DOHH2 (cell line): ENCODE measurements at regions not wholly inside any gene's neighbourhood (a gene's known extent, or its start where the extent isn't known, plus 50 kb on each side); places are given as distances from the start of the nearest gene placed in this dataset.

Experiments used
- H3F3A ChIP-seq: fragments of 200-600 bp; sonication (generic), shearing (Covaris generic); 2 replicates; pipeline ENCODE4 v1.6.0; 2016; ENCODE audit warnings: antibody characterized with exemption, mild to moderate bottlenecking; ENCODE audit not compliant: control insufficient read depth, insufficient read depth
- H3K27ac ChIP-seq: fragments of 200-600 bp; sonication (generic); 2 replicates; pipeline ENCODE4 v1.5.1; 2014; ENCODE audit warnings: low read depth, mild to moderate bottlenecking, low read length, moderate library complexity
- H3K27me3 ChIP-seq: fragments of 200-600 bp; sonication (generic); 2 replicates; pipeline ENCODE4 v1.6.1; 2014; ENCODE audit warnings: mild to moderate bottlenecking, low read length, mixed read lengths; ENCODE audit not compliant: control insufficient read depth
- H3K36me3 ChIP-seq: fragments of 200-600 bp; sonication (generic); 2 replicates; pipeline ENCODE4 v1.6.1; 2014; ENCODE audit warnings: mild to moderate bottlenecking, low read length, moderate library complexity, mixed read lengths; ENCODE audit not compliant: control insufficient read depth
- H3K4me1 ChIP-seq: fragments of 200-600 bp; sonication (generic); 2 replicates; pipeline ENCODE4 v1.6.1; 2014; ENCODE audit warnings: mild to moderate bottlenecking, low read length, mixed read lengths; ENCODE audit not compliant: control insufficient read depth
- H3K4me2 ChIP-seq: fragments of 200-600 bp; sonication (generic); 2 replicates; pipeline ENCODE4 v1.6.0; 2014; ENCODE audit warnings: mild to moderate bottlenecking, low read length, moderate library complexity
- H3K4me3 ChIP-seq: fragments of 200-600 bp; sonication (generic); 2 replicates; pipeline ENCODE4 v1.5.1; 2014; ENCODE audit warnings: mild to moderate bottlenecking, low read length, mixed read lengths
- H3K79me2 ChIP-seq: fragments of 200-600 bp; sonication (generic); 2 replicates; pipeline ENCODE4 v1.6.1; 2014; ENCODE audit warnings: mild to moderate bottlenecking, low read length, mixed read lengths; ENCODE audit not compliant: control insufficient read depth
- H3K9me2 ChIP-seq: fragments of 200-600 bp; sonication (generic); replicated peaks from 2 replicates; pipeline ENCODE4 v1.6.1; 2014; ENCODE audit warnings: mild to moderate bottlenecking, low read length, mixed read lengths; ENCODE audit not compliant: control insufficient read depth
- H3K9me3 ChIP-seq: fragments of 200-600 bp; sonication (generic); 2 replicates; pipeline ENCODE4 v1.6.1; 2014; ENCODE audit warnings: antibody characterized with exemption, low read length, mixed read lengths; ENCODE audit not compliant: control insufficient read depth, insufficient read depth
- H4K20me1 ChIP-seq: fragments of 200-600 bp; sonication (generic); 2 replicates; pipeline ENCODE4 v1.6.0; 2014; ENCODE audit warnings: low read depth, mild to moderate bottlenecking, antibody characterized with exemption, low read length, moderate library complexity; ENCODE audit not compliant: control insufficient read depth, insufficient read depth
- CTCF ChIP-seq: fragments of 200-600 bp; sonication (generic); IDR thresholded peaks from one replicate; pipeline ENCODE4 v1.5.1; 2014; ENCODE audit warnings: antibody characterized with exemption, mild to moderate bottlenecking, low read depth, low read length; ENCODE audit not compliant: poor library complexity, severe bottlenecking
- EZH2phosphoT487 ChIP-seq: fragments of 200-600 bp; sonication (generic); IDR thresholded peaks from 2 replicates; pipeline ENCODE4 v1.6.1; 2017; ENCODE audit warnings: borderline replicate concordance, mild to moderate bottlenecking, antibody characterized with exemption, low read length, moderate library complexity, mixed read lengths

- H3F3A ChIP-seq, result no peaks in the 10 kb centered on the region
- H3K27ac ChIP-seq, result no peak overlapping the region
- H3K36me3 ChIP-seq, result no peaks in the 10 kb centered on the region
- H3K27me3 ChIP-seq, result no peaks in the 10 kb centered on the region
- H4K20me1 ChIP-seq, result no peaks in the 10 kb centered on the region
- no peak overlapping the region for H3K4me3 ChIP-seq
- H3K9me3 ChIP-seq, result no peaks in the 10 kb centered on the region
- H3K4me1 ChIP-seq, result no peaks in the 10 kb centered on the region
- no peak for TF ChIP-seq EZH2phosphoT487
- no peak for TF ChIP-seq CTCF
- H3K9me2 ChIP-seq, result no peaks in the 10 kb centered on the region
- no peaks in the 10 kb centered on the region for H3K79me2 ChIP-seq
- no peak overlapping the region for H3K4me2 ChIP-seq
These were observed 525.5 kb downstream of the IRS1 start for GRCh38 chr2:226274143-226274542.

GRCh38 chr2:226273440-226273839, 526.2 kb downstream of the IRS1 start:
- Histone ChIP-seq H3K27ac (no peak overlapping the region), H3K27me3 (no peaks in the 10 kb centered on the region), H3K4me2 (no peak overlapping the region), H3K4me3 (no peak overlapping the region), H4K20me1 (no peaks in the 10 kb centered on the region), H3F3A (no peaks in the 10 kb centered on the region), H3K9me3 (no peaks in the 10 kb centered on the region), H3K36me3 (no peaks in the 10 kb centered on the region), H3K4me1 (no peaks in the 10 kb centered on the region), H3K9me2 (no peaks in the 10 kb centered on the region), H3K79me2 (no peaks in the 10 kb centered on the region)
- TF ChIP-seq CTCF (no peak), EZH2phosphoT487 (no peak)

GRCh38 chr2:226272435-226272834, 527.2 kb downstream of the IRS1 start:
- no peaks in the 10 kb centered on the region for H3K79me2 ChIP-seq
- H3K4me1 ChIP-seq, result no peaks in the 10 kb centered on the region
- H3K27ac ChIP-seq, result no peak overlapping the region
- H3K4me3 ChIP-seq, result no peak overlapping the region
- H3K4me2 ChIP-seq, result no peak overlapping the region
- no peaks in the 10 kb centered on the region for H3F3A ChIP-seq
- H3K9me3 ChIP-seq, result no peaks in the 10 kb centered on the region
- H4K20me1 ChIP-seq, result no peaks in the 10 kb centered on the region
- H3K27me3 ChIP-seq, result no peaks in the 10 kb centered on the region
- H3K9me2 ChIP-seq, result no peaks in the 10 kb centered on the region
- TF ChIP-seq EZH2phosphoT487, result no peak
- no peak for TF ChIP-seq CTCF
- no peaks in the 10 kb centered on the region for H3K36me3 ChIP-seq
